RCC 7860 (cell line): ENCODE measurements at regions not wholly inside any gene's neighbourhood (a gene's known extent, or its start where the extent isn't known, plus 50 kb on each side); places are given as distances from the start of the nearest gene placed in this dataset.

Experiments
- DNase-seq: peaks from one replicate; pipeline ENCODE4 v3.0.0-alpha.2; 2015; ENCODE audit warnings: low spot score
- FAIRE-seq: peaks from 2 replicates; lab custom pipeline; 2012; peaks lifted over from hg19 to GRCh38; lab: Jason Lieb, UNC

DNA sequence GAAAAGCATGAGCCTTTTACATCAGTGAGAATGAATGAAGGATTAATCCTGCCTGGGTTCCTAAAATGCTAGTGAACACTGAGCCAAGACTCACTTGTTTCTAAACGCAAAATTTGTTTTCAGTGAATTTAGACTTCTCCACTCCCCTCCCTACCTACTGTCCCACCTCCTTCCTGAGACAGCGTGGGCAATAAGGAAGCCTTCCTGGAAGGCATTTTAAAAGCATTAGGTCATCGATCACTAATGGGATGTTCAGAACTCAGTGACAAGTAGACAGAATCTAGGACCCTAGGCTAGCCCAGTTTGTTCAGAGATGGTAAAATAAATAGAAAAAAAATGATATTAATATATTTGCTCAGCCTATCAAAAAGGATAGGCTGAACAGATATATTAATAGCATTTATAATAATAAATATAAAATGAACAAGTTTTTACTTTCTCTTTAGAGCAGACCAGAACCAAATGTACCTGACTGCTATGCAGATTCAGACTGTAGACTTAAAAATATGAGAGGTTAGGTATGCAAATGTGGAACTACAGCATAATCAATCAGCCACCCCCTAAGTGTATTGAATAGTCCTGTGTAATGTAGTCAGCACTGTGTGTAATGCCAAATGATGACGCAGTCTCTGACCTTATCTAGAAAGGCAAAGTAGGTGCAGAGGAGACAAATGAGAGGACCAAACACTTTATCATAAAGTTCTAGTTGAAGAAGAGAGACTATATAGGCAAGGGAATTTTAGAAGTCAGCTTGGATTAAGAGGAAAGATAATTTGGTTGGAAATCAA is 331.1 kb downstream of the GPAT3 start:
- no peak for FAIRE-seq
- no peak for DNase-seq

DNA sequence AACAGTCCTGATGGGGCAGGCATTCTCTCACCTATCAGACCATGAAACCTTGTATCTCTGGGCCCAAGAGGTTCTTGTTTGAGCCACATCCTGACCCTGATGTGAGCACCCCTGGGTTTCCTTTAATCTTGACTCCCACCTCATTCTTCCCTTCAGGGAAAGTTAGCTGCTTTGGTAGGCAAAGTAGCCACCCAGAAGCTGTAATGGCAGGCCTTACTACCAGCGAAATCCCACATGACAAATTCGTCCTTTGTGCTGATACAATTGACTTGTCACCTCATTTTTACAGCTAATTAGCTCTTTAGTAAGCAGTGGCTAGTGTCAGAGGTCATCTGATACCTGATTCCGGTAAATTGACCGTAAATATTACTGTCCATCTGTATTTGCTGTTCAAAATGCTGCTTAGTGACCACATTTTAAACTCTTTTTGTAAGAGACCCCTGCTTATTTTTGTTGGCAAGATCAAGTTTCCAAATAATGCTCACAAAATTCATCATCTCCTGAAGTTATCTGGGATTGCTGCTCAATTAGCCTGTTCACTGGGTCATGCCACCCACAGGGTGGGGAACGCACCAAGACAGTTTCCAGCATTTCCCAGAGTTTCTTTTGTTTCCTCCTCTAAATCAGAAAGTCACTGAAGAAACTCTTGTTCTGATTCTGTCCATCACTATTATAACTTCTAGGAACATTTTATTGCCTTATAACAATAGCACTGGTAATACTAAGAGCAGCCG is 329.7 kb downstream of the GPAT3 start:
- FAIRE-seq (no peak), DNase-seq (no peak)

DNA sequence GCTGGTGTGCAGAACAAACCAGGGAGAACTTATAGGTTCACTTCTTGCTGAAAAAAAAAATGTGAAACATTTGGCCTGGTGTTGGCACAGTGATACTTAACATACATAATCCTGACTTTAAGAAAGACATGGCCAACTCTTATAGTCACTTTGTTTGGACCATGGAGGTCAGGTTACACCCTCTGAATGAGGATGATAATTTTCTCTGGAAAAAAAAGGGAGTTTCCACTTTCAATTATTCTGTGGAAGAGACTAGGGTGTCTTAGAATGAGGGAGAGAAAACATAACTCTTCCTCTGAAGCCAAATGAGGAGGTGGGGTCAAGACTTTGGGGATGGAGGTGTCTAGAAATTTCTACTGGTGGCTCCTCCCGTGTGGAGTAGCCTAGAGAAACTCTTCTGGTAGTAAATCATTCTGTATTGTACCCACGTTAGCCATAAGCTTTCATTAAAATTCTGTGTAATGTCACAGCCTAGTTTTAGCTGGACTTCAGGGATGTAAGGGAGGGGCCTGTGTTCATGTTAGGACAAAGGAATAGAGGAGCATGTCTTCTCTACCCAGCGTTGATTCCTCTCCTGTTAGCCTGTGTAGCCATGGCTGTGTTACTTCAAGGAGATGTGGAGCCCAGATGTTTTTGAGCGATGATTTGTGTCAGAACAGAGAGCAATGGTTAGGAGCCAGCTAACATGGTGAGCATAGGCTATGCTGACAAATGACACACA is 328.3 kb downstream of the GPAT3 start:
- DNase-seq: no peak
- FAIRE-seq: no peak

DNA sequence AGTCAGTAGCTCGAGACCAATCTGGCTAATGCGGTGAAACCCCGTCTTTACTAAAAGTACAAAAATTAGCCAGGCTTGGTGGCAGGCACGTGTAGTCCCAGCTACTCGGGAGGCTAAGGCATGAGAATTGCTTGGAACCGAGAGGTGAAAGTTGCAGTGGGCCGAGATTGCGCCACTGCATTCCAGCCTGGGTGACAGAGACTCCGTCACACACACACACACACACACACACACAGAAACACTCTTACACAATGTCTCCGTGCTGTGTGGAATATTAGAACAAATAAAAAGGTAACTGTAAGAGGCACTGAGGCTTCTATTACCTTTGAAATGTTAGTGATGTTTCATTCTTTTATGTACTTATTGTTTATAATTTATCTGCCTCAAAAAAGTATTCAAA is 326.6 kb downstream of the GPAT3 start:
- no peak for FAIRE-seq
- no peak for DNase-seq

DNA sequence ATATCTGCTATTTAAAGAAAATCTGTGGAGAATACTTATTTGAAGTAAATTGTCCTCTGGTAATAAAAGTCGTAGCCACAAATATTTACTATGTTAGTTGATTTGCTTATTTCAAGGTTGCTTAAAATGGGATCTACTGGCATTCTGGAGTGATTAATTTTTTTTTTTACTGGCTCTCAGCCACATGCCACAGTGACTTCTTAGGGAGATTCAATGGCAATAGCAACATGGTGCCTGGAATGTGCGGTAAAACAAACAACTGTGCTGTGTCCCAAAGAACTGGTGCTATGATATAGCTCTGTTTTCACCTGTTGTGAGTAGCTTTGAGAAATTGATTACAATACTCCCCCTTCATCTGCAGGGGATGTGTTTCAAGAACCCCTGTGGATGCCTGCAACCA is 324.3 kb downstream of the GPAT3 start:
- DNase-seq: no peak
- no peak for FAIRE-seq

DNA sequence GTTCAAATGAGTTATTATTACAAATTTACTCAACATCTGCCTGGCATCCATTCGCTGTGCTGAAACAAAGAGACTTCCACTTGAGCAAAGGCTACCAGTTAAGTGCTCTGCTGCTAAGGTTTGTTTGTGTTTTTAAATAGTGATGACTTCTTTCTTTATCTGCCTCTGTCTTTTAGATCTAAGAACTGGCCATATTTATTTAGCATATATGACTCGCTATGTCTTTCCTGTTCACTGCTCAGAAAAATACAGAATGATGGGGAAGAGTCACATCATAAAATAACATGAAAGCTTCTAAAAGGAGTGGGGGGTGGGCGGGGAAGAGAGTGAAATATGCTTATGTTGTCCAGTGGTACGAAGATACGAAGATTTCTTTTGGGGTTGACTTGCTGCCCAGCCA is 322.2 kb downstream of the GPAT3 start:
- DNase-seq: peak; percentile 39

DNA sequence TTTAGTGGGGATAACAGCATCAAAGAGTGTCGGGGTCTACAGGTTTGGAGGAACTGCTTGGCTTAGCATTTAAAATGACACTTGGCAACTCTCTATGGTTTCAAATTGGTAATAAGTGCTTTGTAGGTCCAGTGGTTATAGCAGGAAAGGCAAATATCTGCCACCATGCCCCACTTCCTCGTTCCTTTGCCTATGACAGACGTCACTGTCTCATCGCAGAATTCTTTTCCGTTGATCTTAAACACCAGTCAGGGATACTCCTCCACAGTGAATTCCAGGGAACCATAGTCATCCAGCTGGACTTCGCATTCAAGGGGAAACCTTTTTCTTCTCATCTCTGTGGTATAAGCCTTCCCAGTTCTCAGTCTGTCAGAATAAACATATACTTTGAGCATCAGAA is 319.1 kb downstream of the GPAT3 start:
- DNase-seq: peak; percentile 98
- peak; percentile 95 for FAIRE-seq

More for the DNA sequence above, 322.2 kb downstream of the GPAT3 start:
- no peak for FAIRE-seq

DNA sequence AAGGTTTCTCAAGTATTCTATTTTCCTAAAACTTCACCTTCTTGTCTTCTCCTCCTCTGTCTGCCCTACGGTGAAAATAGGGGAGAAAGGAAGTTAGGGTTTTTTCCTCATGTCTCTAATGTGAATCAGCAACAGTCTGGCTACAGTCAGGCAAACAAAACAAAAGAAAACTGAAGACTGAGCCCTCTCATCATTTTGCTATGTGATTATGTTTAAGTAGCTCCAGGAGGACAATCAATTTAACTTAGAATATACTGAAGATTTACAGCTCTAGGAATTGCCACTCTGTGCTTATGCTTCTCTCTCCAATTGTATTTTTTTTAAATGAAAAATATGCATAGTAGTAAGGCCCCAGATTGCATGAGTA is 316.2 kb downstream of the GPAT3 start:
- FAIRE-seq (peak; percentile 82), DNase-seq (peak; percentile 84)

DNA sequence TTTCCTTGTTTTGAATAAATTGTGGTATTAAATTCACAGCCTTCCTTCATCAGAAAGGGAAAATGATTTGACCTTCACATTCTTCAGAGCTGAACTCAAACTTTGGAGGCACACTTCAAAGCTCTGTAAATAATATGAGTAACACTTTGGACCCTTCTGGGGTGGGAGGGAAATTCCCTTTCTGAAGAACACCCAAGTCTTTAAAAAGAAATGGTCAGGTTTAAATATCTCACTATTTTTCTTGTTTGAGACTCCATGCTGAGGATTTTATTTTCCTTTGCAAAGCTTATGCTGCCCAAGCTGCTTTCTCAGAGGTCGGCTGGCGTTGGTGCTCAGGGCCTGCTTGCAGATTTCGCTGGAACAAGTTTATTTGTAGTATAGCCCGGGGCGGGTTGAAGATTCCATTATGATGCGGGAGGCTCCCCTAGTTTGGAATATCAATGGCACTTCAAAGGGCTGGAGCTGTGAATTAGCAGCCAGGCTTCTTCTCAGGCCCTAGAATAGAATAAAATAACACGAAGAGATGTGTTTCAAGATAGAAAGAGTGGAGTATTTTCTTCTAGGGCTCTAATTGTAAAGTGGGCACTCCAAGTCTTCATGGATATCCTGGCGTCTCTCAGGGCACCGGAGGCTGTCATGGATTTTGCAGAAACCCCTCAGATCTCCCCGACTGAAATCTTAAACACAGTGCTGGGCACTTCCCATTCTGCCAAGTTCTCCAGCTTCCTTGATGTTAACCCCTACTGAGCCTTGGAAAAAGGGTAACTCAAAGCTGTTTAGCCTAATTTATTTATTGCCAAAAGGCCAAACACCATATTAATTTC is 315.6 kb downstream of the GPAT3 start:
- no peak for FAIRE-seq
- DNase-seq: peak; percentile 89

DNA sequence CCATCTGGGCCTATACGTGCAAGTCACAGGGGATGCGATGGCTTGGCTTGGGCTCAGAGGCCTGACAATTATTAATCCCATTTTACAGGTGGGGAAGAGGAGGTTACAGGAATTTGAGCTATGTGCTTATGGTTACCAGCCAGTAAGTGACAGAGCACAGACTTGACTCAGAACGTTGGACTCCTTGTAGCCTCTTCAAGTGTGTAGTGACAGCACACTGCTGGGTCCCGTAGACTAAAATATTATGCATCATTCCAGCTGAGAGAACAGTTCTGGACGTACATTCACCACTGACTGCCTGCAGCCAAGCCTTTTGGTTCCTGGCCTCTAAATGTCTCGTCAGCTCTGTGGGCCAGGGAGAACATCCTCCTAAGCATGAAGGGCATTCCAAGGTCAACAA is 314.5 kb downstream of the GPAT3 start:
- DNase-seq: peak; percentile 100
- FAIRE-seq: peak; percentile 95

DNA sequence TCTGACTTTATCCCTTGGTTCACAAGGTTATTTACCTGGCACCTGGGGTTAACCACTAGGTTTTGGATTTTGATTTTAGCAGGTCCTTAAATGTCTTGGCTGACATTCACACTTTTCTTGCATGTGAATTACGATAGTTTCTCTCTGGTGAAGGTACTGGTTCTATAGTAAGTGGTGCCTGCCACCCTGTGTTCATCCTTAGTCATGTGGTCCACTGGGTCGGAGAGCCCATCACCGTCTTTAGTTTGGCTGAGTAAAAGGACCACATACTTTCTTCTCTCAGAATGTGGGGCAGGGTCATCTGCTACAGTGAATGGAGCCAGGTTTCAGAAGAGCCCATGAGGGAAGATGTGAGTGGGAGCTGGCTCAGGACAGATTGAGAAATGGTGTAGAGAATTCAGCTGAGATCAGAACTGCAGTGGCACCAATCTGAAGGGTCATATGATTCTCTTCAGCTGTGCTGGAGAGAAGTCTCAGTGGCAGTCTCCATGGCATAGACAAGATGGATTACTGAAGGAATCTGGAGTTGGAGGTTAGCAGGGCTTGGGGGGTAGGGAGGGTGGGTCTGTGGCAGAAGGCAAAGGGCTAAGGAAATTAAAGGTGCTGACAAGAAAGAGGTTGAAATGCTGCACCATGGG is 310.4 kb downstream of the GPAT3 start:
- FAIRE-seq (no peak), DNase-seq (no peak)

DNA sequence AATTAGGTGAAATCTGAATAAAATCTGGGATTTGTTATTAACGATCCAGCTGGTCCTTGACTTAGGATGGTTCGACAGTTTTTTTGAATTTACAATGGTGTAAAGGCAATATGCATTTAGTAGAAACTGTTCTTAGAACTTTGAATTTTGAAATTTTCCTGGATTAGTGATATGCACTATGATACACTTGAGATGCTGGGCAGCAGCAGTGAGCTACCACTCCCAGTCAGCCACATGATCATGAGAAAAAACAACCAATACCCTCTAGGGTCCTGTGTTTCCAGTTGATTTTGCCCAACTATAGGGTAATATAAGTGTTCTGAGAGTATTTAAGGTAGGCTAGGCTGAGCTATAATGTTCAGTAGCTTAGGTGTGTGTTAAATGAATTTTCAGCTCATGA is 303.7 kb downstream of the GPAT3 start:
- no peak for FAIRE-seq
- DNase-seq: no peak

DNA sequence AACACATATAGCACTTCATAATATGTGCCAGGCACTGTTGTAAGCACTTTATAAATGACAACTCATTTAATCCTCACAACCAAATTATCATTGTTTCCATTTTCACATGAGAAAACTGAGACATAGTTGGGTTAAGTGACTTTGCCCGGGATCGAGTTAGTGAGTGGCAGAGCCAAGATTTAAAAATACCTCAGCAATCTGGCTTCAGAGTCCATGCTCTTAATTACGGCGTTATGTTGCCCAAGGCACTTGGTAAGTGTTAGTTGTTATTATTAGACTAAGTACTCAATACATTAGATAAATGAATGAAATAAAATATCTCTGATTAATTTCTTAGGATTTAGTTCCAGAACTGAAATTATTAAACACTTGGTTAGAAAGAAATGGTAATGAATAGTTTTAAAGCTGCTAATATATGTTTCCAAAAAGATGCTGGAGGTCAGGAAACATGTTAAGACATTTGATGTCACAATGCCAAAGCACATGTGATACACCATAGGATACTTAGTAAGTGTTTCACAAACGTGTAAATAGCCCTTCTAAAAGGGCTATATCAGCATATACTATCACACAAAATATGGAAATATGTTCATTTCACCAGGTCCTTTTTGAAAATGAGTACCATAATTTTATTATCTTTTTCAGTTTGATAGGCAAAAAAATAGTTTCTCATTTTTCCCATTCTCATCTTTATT is 301.9 kb downstream of the GPAT3 start:
- DNase-seq: no peak
- FAIRE-seq: no peak

DNA sequence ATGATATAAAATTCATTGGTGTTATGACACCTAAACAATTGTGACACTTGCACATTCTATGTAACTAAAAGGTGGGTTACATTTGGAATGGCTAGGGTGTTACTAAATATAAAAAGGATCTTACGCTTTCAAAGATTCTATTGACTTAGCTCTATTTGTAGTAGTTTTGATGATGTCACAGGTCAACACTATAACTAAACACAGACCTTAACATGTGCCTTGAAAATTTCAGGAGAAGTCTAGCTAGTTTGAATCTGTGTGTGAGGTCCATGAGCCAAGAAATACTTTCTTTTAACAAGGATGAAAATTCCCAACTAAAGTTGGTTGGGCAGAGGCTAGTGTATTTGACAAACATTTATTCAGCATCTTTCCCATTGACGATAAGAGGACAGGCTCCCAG is 298.0 kb downstream of the GPAT3 start:
- DNase-seq (no peak), FAIRE-seq (no peak)

DNA sequence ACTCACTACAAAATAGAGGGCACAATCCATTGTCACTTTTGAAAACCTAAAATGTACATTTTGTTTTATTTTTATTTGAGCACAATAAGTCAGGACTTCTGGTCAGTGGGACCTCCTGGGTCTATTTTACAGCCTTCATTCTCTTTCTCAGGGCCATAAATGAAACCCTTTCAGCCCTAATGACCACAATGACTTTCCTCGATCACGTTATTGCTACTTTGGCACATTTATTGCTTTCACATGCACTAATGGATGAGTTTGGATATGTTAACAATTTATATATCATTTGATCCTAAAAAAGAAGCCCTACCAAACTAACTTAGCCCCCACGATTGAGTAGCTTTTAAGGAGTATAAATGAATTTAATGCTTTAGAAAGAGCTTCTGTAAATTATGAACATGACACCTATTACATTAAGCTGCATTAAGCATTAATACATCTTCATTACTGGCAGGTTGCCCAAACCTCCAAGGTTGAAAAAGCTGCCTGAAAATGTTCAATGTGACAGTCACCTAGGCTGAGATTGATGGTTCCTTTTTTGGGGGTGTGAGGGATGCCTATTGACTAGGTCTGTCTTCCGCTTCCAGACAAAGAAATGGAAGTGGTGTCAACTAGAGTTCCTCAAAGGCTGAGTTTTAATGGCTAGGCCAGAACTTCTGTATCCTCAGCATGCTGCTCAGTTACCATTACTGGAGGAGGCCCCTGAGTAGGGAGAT is 296.4 kb downstream of the GPAT3 start:
- FAIRE-seq (no peak), DNase-seq (no peak)

DNA sequence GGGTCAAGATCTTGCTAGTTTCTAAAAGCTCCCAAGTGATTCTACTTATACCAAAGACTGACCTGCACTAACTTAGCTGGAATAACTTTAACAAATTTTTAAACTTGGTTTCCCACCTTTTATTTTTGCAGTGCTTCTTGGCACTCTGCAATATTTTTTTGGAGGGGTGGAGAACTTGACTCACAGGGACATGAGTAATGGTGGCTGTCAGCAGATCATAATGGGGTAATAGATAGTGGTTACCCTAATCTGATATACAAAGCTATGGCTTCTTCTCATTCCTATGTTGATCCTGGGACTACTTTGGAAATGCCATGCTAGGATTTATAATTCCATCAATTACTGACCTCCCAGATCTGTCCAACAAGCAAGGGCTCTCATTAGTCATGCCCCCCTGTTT is 295.7 kb downstream of the GPAT3 start:
- DNase-seq (no peak), FAIRE-seq (no peak)

DNA sequence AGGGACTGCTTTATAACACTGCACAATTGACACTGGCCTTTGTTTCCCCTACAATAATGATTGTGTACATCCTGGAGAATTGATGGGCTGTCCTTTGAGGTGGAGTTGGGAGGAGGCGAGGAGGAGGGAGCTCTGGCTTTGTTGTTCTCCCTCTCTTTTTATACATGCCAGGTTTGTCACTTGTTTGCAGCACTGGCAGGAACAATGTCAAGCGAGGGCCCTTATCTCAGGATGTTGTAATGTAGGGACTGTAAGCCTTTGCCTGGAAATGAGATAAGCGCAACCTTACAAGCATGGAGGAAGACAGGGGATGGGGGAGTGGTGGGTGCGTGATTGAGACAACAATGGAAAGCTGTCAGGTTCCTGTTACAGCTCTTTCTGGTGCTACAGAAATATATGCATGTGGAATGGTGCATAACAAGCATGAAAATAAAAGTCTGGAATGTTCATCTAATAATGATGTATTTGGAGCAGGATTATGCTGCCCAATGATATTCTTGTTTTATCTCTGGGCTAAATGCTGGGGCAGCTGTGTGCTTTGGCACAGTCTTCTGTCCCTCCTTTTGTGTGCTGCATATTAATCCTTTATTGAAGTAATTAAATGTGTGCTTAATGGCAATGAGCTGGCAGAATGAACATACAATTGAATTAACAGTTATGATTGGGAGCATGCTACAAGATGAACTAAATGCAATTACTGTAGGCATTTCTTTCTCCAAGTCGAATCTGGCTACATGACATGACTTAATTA is 294.4 kb downstream of the GPAT3 start:
- FAIRE-seq (no peak), DNase-seq (no peak)

DNA sequence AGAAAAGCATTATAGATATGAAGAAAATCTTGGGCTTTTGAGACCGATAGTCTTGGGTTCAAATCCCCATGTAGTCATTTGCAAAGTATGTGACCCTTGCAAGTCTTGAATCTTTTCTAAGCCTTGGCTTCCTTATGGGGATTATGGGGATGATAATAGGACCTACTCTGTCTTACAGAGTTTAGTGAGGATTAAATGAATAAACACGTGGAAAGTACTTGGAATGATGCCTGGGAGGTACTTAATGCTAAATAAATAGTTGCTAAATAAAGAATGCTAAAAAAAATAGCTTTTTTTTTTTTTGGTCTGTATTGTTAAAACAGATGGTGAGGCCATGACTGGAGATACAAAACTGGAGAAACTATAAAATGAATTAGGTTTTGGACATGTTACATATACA is 292.7 kb downstream of the GPAT3 start:
- FAIRE-seq (no peak), DNase-seq (no peak)

DNA sequence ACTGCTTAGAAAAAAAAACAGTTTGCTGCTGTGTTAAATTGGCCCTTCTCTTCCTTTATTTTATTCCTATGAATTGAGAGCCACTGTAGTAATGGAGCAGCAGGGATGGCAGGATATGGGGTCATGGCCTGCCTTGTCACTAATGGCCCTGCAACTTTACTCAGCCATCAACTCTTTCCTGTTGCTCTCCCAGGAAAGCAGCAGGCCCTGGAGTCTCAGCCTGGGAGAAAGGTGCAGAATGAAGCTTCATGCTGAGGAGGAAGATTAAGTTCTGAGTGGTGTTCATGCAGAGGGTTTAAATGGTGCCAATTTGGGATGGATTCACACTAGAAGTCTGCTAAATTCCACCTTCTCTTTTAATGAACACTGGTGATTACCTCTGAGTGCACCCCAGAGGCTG is 285.6 kb downstream of the GPAT3 start:
- DNase-seq (no peak), FAIRE-seq (no peak)
